ENCODE measurements at regions not wholly inside any gene's neighbourhood (a gene's known extent, or its start where the extent isn't known, plus 50 kb on each side); places are given as distances from the start of the nearest gene placed in this dataset.
A peak's percentile ranks its signal among the peaks of the same experiment; 100 is the strongest.

DNA sequence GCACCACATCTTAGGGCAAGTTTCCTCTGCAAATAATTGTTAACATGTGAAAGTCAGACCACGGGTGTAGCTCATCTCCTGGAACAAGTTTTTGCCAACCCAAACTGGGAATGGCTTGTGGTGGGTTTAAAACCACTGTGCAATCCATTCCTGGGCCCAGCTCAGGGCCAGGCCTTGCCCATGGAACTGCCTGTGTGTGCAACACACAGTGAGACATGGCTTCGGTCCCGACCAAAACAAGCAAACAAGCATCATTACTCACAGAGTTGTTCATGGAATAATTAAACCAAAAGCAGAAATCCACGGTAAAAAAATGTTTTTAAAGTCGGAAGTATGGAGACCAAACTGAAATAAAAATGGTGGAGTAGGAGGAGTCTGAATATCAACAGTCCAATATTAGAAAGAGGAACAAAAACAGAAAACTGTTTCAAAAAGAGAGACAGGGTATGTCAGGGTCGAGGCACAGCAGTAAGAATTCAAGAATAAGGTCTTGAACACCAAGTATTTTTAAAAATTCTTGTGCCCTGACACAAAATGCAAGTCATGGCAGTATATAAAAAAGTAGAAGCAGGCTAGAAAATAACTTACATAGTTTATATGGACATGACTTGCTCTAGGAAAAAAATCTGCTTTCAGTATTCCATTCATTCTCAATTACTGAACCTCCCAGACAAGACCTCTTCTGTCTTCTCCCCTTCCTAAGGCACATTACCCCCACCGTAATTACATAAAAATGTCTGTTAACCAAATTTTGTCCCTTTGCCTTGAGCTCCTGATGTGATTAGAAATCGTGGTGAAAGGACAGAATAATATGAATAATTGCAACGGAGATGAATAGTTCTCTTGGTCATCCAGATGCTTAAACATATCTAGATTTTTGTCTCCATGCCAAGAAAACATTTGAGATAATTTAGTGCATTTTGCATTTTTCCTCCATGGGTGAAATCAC, 88.4 kb downstream of the FAS start:
- CTCF ChIA-PET = interaction anchor here (0.8 to 2.1 kb wide), 4 partner anchors 21 to 139 kb away, joined by 3 to 8 read pairs (median 4); no protein-coding TSS in a partner anchor
- H3K27me3 Mint-ChIP-seq = no peaks in the 10 kb centered on the region

DNA sequence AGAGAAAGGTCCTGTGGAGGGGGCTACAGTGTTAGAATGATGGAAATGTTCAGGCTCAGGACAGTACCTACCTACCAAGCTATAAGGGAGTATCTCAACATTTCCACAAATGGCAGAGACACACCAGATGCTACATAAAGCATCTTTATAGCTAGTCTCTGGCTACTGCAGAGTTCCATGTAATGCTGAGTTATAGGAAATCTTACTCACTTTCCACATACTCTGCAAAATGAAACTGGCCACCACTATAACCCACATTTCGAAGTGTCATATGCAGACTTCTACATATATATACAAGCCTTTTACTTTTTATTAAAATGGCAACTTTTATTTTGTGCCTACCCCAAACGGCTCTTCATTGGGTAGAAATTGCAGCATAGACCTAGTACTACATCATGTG, 85.5 kb downstream of the FAS start:
- ChIA-PET POLR2A (interaction anchor here (1.0 to 1.1 kb wide), 3 partner anchors 16 to 87 kb away, joined by 3 to 5 read pairs (median 3); partner anchors contain the start of gene FAS), CTCF (interaction anchor here (1.2 to 1.9 kb wide), 2 partner anchors 46 to 142 kb away, joined by 3 to 11 read pairs; no protein-coding TSS in a partner anchor)
- TF ChIP-seq, protein P1, sequence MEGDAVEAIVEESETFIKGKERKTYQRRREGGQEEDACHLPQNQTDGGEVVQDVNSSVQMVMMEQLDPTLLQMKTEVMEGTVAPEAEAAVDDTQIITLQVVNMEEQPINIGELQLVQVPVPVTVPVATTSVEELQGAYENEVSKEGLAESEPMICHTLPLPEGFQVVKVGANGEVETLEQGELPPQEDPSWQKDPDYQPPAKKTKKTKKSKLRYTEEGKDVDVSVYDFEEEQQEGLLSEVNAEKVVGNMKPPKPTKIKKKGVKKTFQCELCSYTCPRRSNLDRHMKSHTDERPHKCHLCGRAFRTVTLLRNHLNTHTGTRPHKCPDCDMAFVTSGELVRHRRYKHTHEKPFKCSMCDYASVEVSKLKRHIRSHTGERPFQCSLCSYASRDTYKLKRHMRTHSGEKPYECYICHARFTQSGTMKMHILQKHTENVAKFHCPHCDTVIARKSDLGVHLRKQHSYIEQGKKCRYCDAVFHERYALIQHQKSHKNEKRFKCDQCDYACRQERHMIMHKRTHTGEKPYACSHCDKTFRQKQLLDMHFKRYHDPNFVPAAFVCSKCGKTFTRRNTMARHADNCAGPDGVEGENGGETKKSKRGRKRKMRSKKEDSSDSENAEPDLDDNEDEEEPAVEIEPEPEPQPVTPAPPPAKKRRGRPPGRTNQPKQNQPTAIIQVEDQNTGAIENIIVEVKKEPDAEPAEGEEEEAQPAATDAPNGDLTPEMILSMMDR (IDR thresholded peaks at IDR 0.05) = no peak
- Mint-ChIP-seq H3K4me3 (no peak overlapping the region), H3K4me1 (ENCODE audit: low read depth) (peaks cover 20% of the 10 kb centered on the region), H3K27me3 (peaks cover 7% of the 10 kb centered on the region), H3K27ac (no peak overlapping the region), H3K9me3 (no peaks in the 10 kb centered on the region), H3K36me3 (ENCODE audit: low read depth) (no peaks in the 10 kb centered on the region)
- intact Hi-C loops (cut with micrococcal nuclease) = no loop called here
- peak; percentile 94 for ATAC-seq
- no peak for DNase-seq

More for the DNA sequence above, 88.4 kb downstream of the FAS start:
- DNase-seq (no peak), ATAC-seq (no peak)
- Mint-ChIP-seq H3K4me3 (no peak overlapping the region), H3K36me3 (ENCODE audit: low read depth) (no peaks in the 10 kb centered on the region), H3K9me3 (no peaks in the 10 kb centered on the region), H3K27ac (no peak overlapping the region), H3K4me1 (ENCODE audit: low read depth) (peaks cover 23% of the 10 kb centered on the region)
- TF ChIP-seq, protein P1 (IDR thresholded peaks at IDR 0.05) = no peak
- POLR2A ChIA-PET = no interaction called here
- intact Hi-C loops (cut with micrococcal nuclease) = no loop called here

DNA sequence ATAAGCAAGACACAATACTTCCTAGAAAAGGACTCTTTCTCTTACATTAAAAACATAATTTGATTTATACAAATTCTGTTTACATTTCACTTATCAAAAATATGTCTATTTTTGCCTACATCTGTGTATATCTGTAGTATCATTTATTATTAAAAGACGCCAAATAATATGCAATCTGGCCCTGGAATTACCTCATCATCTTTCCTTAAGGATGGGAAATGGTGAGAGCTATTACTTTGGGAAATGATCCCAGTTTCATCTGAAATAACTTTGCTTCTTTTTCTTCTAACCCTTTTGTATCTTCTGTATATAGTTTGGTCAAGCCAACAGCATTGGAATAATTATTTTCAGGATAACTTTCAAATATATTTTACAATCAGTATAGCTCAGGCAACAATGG, 85.0 kb downstream of the FAS start:
- Mint-ChIP-seq H3K4me1 (ENCODE audit: low read depth) (peaks cover 18% of the 10 kb centered on the region), H3K27ac (no peak overlapping the region), H3K27me3 (peaks cover 7% of the 10 kb centered on the region), H3K4me3 (no peak overlapping the region), H3K9me3 (no peaks in the 10 kb centered on the region), H3K36me3 (ENCODE audit: low read depth) (no peaks in the 10 kb centered on the region)
- intact Hi-C loops (cut with micrococcal nuclease) = no loop called here
- CTCF ChIA-PET = interaction anchor here (1.2 to 1.9 kb wide), 2 partner anchors 45 to 141 kb away, joined by 3 to 11 read pairs; no protein-coding TSS in a partner anchor
- POLR2A ChIA-PET = interaction anchor here (1.0 to 1.1 kb wide), 3 partner anchors 17 to 88 kb away, joined by 3 to 5 read pairs (median 3); partner anchors contain the start of gene FAS
- DNase-seq (no peak), ATAC-seq (no peak)
- TF ChIP-seq, protein P1 (IDR thresholded peaks at IDR 0.05) = no peak

DNA sequence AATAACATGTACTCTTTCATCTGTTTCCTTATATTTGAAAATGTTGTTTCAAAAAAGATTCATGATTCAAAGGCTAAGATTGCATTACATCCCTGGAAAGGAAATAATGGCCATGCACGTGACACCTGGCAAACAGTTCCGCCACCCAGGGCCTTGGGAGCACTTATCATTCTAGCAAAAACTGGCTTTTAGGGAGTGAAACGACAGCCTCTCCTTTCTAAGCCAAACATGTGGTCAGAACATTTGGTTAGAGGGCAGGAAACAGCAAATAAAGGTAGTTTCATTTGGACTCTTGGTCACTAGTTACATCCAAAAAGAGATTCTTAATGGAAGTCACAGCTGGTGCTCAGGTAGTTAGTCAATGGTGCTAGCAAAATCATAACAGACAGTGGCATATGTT, 83.5 kb downstream of the FAS start:
- Mint-ChIP-seq H3K9me3 (no peaks in the 10 kb centered on the region), H3K36me3 (ENCODE audit: low read depth) (no peaks in the 10 kb centered on the region), H3K4me3 (no peak overlapping the region), H3K4me1 (ENCODE audit: low read depth) (peaks cover 17% of the 10 kb centered on the region), H3K27ac (no peak overlapping the region), H3K27me3 (peaks cover 10% of the 10 kb centered on the region)
- no peak for DNase-seq
- TF ChIP-seq, protein P1 (IDR thresholded peaks at IDR 0.05) = no peak
- intact Hi-C loops (cut with micrococcal nuclease) = no loop called here
- POLR2A ChIA-PET = no interaction called here
- CTCF ChIA-PET = interaction anchor here (1.1 to 1.2 kb wide), 2 partner anchors 44 to 139 kb away, joined by 3 to 4 read pairs; no protein-coding TSS in a partner anchor
- ATAC-seq = no peak

DNA sequence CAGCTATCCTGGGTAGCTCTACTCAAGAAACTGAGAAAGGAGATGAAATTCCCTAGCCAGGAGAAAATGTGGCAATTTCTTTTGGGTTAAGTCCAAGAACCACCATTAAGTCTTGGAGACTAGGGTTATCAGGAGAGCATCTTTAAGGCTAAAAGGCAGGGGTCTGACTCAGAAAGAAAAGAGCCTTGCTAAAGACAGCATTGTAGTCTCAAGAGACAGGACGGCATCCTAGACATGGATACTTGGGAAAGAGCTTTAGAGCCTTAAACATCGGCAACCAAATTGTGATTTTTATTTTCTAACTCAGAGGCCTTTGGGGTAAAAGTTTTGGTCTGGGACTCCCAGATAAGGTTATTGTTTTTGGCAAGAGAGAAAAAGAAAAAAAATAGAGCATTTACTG, 83.1 kb downstream of the FAS start:
- intact Hi-C loops (cut with micrococcal nuclease) = no loop called here
- no peaks in the 10 kb centered on the region for H3K36me3 Mint-ChIP-seq (ENCODE audit: low read depth)
- ChIA-PET CTCF (interaction anchor here (0.8 to 1.2 kb wide), 3 partner anchors 44 to 144 kb away, joined by 3 to 4 read pairs (median 3); no protein-coding TSS in a partner anchor), POLR2A (no interaction called here)
- no peak overlapping the region for H3K4me3 Mint-ChIP-seq
- H3K27me3 Mint-ChIP-seq = peaks cover 10% of the 10 kb centered on the region
- H3K4me1 Mint-ChIP-seq (ENCODE audit: low read depth) = peaks cover 17% of the 10 kb centered on the region
- H3K9me3 Mint-ChIP-seq = no peaks in the 10 kb centered on the region
- TF ChIP-seq, protein P1 (IDR thresholded peaks at IDR 0.05) = no peak
- no peak overlapping the region for H3K27ac Mint-ChIP-seq
- no peak for ATAC-seq
- no peak for DNase-seq
